Mesodermal cell (in vitro differentiated cells): ENCODE measurements at regions not wholly inside any gene's neighbourhood (a gene's known extent, or its start where the extent isn't known, plus 50 kb on each side); places are given as distances from the start of the nearest gene placed in this dataset.
A peak's percentile ranks its signal among the peaks of the same experiment; 100 is the strongest.

Source experiments
- H3K27ac ChIP-seq: 2 replicates; pipeline ENCODE4 v1.7.0; 2013; ENCODE audit warnings: mild to moderate bottlenecking, low read depth, low read length, moderate library complexity; ENCODE audit not compliant: severe bottlenecking
- H3K36me3 ChIP-seq: 2 replicates; pipeline ENCODE4 v1.7.1; 2013; ENCODE audit warnings: mild to moderate bottlenecking, low read length, moderate library complexity; ENCODE audit not compliant: control insufficient read depth, insufficient read depth
- H3K4me1 ChIP-seq: one replicate; pipeline ENCODE4 v1.7.1; 2013; ENCODE audit warnings: mild to moderate bottlenecking, low read length; ENCODE audit not compliant: insufficient read depth, control insufficient read depth, poor library complexity, severe bottlenecking
- H3K4me3 ChIP-seq: 2 replicates; pipeline ENCODE4 v1.7.0; 2013; ENCODE audit warnings: low read length, control low read depth, mild to moderate bottlenecking; ENCODE audit not compliant: insufficient read depth, poor library complexity, severe bottlenecking; ENCODE audit errors: extremely low read depth
- H3K9me3 ChIP-seq: 2 replicates; pipeline ENCODE4 v1.7.1; 2013; ENCODE audit warnings: mild to moderate bottlenecking, low read length, moderate library complexity; ENCODE audit not compliant: control insufficient read depth
- WGBS, 2 experiments: methylation state at CpG; one replicate each; pipeline ENCODE4 v1.1.5; 2013; ENCODE audit warnings: missing lambda C conversion rate in 2 of 2; ENCODE audit not compliant: insufficient coverage in 2 of 2; 5-methylcytosine and 5-hydroxymethylcytosine counted together

GRCh38 chr5:168214071-168214470 is 77.4 kb upstream of the WWC1 start:
- Histone ChIP-seq H3K36me3 (no peaks in the 10 kb centered on the region), H3K27ac (no peak overlapping the region), H3K4me3 (no peak overlapping the region), H3K9me3 (no peaks in the 10 kb centered on the region), H3K4me1 (peaks cover 4% of the 10 kb centered on the region)
- 75 to 93% methylated on average over 3 of the region's 3 CpGs for WGBS, 2 experiments

DNA sequence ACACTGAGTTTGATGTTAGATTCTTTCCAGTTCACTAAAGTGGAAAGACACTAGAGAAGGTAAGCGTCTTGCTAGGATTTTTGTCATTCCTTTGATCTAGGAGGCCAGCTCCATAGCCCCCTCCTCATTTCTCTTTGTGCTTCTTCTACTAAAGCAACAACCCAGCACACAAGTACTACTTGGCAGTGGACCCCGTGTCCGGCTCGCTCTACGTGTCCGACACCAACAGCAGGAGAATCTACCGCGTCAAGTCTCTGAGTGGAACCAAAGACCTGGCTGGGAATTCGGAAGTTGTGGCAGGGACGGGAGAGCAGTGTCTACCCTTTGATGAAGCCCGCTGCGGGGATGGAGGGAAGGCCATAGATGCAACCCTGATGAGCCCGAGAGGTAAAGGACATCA is 76.6 kb upstream of the WWC1 start:
- Histone ChIP-seq H3K27ac (no peak overlapping the region), H3K4me1 (peaks cover 3% of the 10 kb centered on the region), H3K4me3 (no peak overlapping the region), H3K9me3 (no peaks in the 10 kb centered on the region), H3K36me3 (no peaks in the 10 kb centered on the region)
- 96 to 97% methylated on average over 7 to 12 of the region's 13 CpGs for WGBS, 2 experiments

DNA sequence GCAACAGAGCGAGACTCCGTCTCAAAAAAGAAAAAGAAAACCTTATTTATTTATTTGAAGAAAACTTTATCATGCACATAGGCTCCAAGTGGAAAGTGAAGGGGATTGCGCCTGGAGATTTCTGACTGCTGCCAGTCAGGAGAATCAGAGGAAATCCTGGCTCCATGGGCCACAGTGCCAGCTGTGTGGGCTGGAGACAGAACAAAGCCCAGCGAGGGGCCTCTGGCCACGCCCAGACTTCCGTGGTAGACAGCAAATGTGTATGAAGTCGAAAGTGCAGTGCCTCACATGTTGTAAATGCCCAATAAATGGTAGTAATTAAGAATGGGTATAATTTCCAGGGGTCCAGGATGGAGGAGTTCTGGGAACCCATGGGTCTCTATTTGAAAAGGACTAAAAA is 75.8 kb upstream of the WWC1 start:
- Histone ChIP-seq H3K9me3 (no peaks in the 10 kb centered on the region), H3K4me1 (peaks cover 3% of the 10 kb centered on the region), H3K27ac (no peak overlapping the region), H3K4me3 (no peak overlapping the region), H3K36me3 (no peaks in the 10 kb centered on the region)
- 62 to 65% methylated on average over 5 of the region's 7 CpGs for WGBS, 2 experiments

DNA sequence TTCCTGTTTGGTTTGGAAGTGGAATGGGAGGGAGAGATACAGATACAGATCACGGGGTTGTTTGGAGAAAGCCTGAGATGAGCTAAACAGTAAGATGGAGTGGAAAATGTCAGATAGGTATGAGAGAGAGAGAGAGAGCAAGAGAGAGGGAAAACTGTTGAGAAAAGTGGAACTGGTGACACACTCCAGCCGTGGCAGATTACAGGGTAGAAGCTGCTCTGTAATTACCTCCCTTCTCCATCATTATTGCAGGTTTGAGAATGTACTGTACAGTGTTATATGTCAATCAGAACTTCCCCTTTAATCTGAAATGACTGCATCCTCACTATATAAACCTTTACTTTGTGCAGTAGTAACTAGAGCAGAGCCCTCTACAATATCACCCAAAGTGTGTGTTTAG is 74.5 kb upstream of the WWC1 start:
- Histone ChIP-seq H3K9me3 (no peaks in the 10 kb centered on the region), H3K4me1 (peaks cover 3% of the 10 kb centered on the region), H3K27ac (no peak overlapping the region), H3K4me3 (no peak overlapping the region), H3K36me3 (no peaks in the 10 kb centered on the region)
- 89 to 90% methylated on average over 1 of the region's 2 CpGs for WGBS, 2 experiments

- Histone ChIP-seq H3K4me3 (no peak overlapping the region), H3K4me1 (peaks cover 3% of the 10 kb centered on the region), H3K27ac (no peak overlapping the region), H3K36me3 (no peaks in the 10 kb centered on the region), H3K9me3 (no peaks in the 10 kb centered on the region)
- WGBS, 2 experiments = 81 to 97% methylated on average over 7 of the region's 7 CpGs
Observed at GRCh38 chr5:168217497-168217896, 73.9 kb upstream of the WWC1 start.

- WGBS, 2 experiments = 87 to 88% methylated on average over 8 to 9 of the region's 9 CpGs
Observed at GRCh38 chr5:168218746-168219145, 72.7 kb upstream of the WWC1 start.

GRCh38 chr5:168219515-168220410 is 71.7 kb upstream of the WWC1 start:
- H3K36me3 ChIP-seq = no peaks in the 10 kb centered on the region
- peaks cover 11% of the 10 kb centered on the region for H3K4me1 ChIP-seq
- 27 to 35% methylated on average over 5 of the region's 8 CpGs for WGBS, 2 experiments
- H3K27ac ChIP-seq = no peak overlapping the region
- H3K9me3 ChIP-seq = no peaks in the 10 kb centered on the region
- no peak overlapping the region for H3K4me3 ChIP-seq

More at GRCh38 chr5:168218746-168219145, 72.7 kb upstream of the WWC1 start:
- H3K4me3 ChIP-seq = no peak overlapping the region
- no peaks in the 10 kb centered on the region for H3K36me3 ChIP-seq
- no peak overlapping the region for H3K27ac ChIP-seq
- H3K4me1 ChIP-seq = peaks cover 3% of the 10 kb centered on the region
- H3K9me3 ChIP-seq = no peaks in the 10 kb centered on the region

- no peak overlapping the region for H3K27ac ChIP-seq
- peaks cover 34% of the 10 kb centered on the region for H3K4me1 ChIP-seq
- no peak overlapping the region for H3K4me3 ChIP-seq
- H3K36me3 ChIP-seq = no peaks in the 10 kb centered on the region
- 84 to 93% methylated on average over 5 of the region's 5 CpGs for WGBS, 2 experiments
- no peaks in the 10 kb centered on the region for H3K9me3 ChIP-seq
Observed at GRCh38 chr5:168224085-168224484, 67.4 kb upstream of the WWC1 start.

GRCh38 chr5:168226012-168226411 is 65.4 kb upstream of the WWC1 start:
- peaks cover 31% of the 10 kb centered on the region for H3K4me1 ChIP-seq
- WGBS, 2 experiments = 94 to 97% methylated on average over 7 to 10 of the region's 10 CpGs
- H3K9me3 ChIP-seq = no peaks in the 10 kb centered on the region
- no peak overlapping the region for H3K27ac ChIP-seq
- H3K4me3 ChIP-seq = no peak overlapping the region
- no peaks in the 10 kb centered on the region for H3K36me3 ChIP-seq

GRCh38 chr5:168227001-168227400 is 64.4 kb upstream of the WWC1 start:
- Histone ChIP-seq H3K36me3 (no peaks in the 10 kb centered on the region), H3K4me1 (peaks cover 31% of the 10 kb centered on the region), H3K9me3 (no peaks in the 10 kb centered on the region), H3K4me3 (no peak overlapping the region), H3K27ac (peak overlapping the region; percentile 37)
- 83 to 98% methylated on average over 3 to 5 of the region's 8 CpGs for WGBS, 2 experiments

GRCh38 chr5:168227973-168228615 is 63.4 kb upstream of the WWC1 start:
- Histone ChIP-seq H3K9me3 (no peaks in the 10 kb centered on the region), H3K4me1 (peaks cover 31% of the 10 kb centered on the region), H3K36me3 (no peaks in the 10 kb centered on the region), H3K4me3 (no peak overlapping the region), H3K27ac (no peak overlapping the region)
- 84 to 98% methylated on average over 4 to 7 of the region's 9 CpGs for WGBS, 2 experiments
